ENCODE measurements at regions not wholly inside any gene's neighbourhood (a gene's known extent, or its start where the extent isn't known, plus 50 kb on each side); places are given as distances from the start of the nearest gene placed in this dataset.

DNA sequence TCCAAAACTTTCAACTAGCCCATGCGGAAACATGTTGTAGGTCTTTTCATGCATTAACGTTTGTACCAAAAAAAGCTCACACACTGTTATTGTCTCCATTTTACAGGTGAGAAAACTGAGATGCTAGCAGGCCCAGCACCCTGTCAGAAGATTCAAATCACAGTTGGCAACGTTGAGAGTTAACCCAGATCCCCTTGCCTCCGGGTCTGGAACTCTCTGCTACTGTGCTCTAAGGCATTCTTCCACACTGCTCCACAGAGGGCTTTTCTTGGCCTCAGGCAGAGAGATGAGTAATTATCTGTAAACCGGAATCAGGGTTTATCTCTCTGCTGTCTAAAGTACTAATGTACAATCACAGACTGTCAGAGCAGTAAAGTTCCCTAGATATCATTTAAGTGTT, 186.0 kb upstream of the LPP start:
- no peak for TF ChIP-seq POLR2AphosphoS5 (IDR thresholded peaks at IDR 0.05; ENCODE audit: low read depth, low read length)
- TF ChIP-seq, protein P1, sequence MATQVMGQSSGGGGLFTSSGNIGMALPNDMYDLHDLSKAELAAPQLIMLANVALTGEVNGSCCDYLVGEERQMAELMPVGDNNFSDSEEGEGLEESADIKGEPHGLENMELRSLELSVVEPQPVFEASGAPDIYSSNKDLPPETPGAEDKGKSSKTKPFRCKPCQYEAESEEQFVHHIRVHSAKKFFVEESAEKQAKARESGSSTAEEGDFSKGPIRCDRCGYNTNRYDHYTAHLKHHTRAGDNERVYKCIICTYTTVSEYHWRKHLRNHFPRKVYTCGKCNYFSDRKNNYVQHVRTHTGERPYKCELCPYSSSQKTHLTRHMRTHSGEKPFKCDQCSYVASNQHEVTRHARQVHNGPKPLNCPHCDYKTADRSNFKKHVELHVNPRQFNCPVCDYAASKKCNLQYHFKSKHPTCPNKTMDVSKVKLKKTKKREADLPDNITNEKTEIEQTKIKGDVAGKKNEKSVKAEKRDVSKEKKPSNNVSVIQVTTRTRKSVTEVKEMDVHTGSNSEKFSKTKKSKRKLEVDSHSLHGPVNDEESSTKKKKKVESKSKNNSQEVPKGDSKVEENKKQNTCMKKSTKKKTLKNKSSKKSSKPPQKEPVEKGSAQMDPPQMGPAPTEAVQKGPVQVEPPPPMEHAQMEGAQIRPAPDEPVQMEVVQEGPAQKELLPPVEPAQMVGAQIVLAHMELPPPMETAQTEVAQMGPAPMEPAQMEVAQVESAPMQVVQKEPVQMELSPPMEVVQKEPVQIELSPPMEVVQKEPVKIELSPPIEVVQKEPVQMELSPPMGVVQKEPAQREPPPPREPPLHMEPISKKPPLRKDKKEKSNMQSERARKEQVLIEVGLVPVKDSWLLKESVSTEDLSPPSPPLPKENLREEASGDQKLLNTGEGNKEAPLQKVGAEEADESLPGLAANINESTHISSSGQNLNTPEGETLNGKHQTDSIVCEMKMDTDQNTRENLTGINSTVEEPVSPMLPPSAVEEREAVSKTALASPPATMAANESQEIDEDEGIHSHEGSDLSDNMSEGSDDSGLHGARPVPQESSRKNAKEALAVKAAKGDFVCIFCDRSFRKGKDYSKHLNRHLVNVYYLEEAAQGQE (IDR thresholded peaks at IDR 0.05; ENCODE audit: insufficient read depth in 1 of 2, low read depth in 2 of 2, low read length in 2 of 2), result no peak

Measured in PFSK-1 (cell line).